ENCODE measurements at regions not wholly inside any gene's neighbourhood (a gene's known extent, or its start where the extent isn't known, plus 50 kb on each side); places are given as distances from the start of the nearest gene placed in this dataset.

GRCh38 chr6:168870982-168871381 lies 382.7 kb downstream of the THBS2 start:
- DNase-seq: no peak

GRCh38 chr6:168867247-168868102 lies 386.2 kb downstream of the THBS2 start:
- no peak overlapping the region for H3K4me3 ChIP-seq (ENCODE audit: low read length in 3 of 3)
- H3K4me1 ChIP-seq (ENCODE audit: control insufficient read depth in 2 of 3, insufficient read depth in 2 of 3, low read depth in 1 of 3, low read length in 3 of 3): no peaks in the 10 kb centered on the region
- H3K27me3 ChIP-seq (ENCODE audit: control insufficient read depth, insufficient read depth, low read length): no peaks in the 10 kb centered on the region
- H3K36me3 ChIP-seq (ENCODE audit: control insufficient read depth in 2 of 3, insufficient read depth in 3 of 3, low read length in 3 of 3): no peaks in the 10 kb centered on the region
- H3K9me3 ChIP-seq (ENCODE audit: control insufficient read depth in 2 of 3, insufficient read depth in 1 of 3, low read length in 3 of 3): no peaks in the 10 kb centered on the region
- TF ChIP-seq CTCF (IDR thresholded peaks at IDR 0.05; ENCODE audit: borderline replicate concordance, extremely low read depth, insufficient read depth): no peak
- no peak overlapping the region for H3K9ac ChIP-seq (ENCODE audit: low read length in 3 of 3)
- FAIRE-seq: no peak
- peak in 1 of 5 donors; percentile 20 for DNase-seq
- no peak overlapping the region for H3K27ac ChIP-seq (ENCODE audit: low read depth in 2 of 2, low read length in 2 of 2)
- intact Hi-C loops (cut with DNase I): no loop called here

More at GRCh38 chr6:168870982-168871381, 382.7 kb downstream of the THBS2 start:
- Histone ChIP-seq H3K9ac (ENCODE audit: low read length in 3 of 3) (no peak overlapping the region), H3K27me3 (ENCODE audit: control insufficient read depth, insufficient read depth, low read length) (no peaks in the 10 kb centered on the region), H3K4me3 (ENCODE audit: low read length in 3 of 3) (no peak overlapping the region), H3K4me1 (ENCODE audit: control insufficient read depth in 2 of 3, insufficient read depth in 2 of 3, low read depth in 1 of 3, low read length in 3 of 3) (no peaks in the 10 kb centered on the region), H3K36me3 (ENCODE audit: control insufficient read depth in 2 of 3, insufficient read depth in 3 of 3, low read length in 3 of 3) (no peaks in the 10 kb centered on the region), H3K9me3 (ENCODE audit: control insufficient read depth in 2 of 3, insufficient read depth in 1 of 3, low read length in 3 of 3) (peaks cover 0 to 2% (median 0%) of the 10 kb centered on the region in 3 donors), H3K27ac (ENCODE audit: low read depth in 2 of 2, low read length in 2 of 2) (no peak overlapping the region)
- intact Hi-C loops (cut with DNase I): no loop called here
- no peak for TF ChIP-seq CTCF (IDR thresholded peaks at IDR 0.05; ENCODE audit: borderline replicate concordance, extremely low read depth, insufficient read depth)
- no peak for FAIRE-seq

GRCh38 chr6:168866534-168866933 lies 387.1 kb downstream of the THBS2 start:
- Histone ChIP-seq H3K27me3 (ENCODE audit: control insufficient read depth, insufficient read depth, low read length) (no peaks in the 10 kb centered on the region), H3K9me3 (ENCODE audit: control insufficient read depth in 2 of 3, insufficient read depth in 1 of 3, low read length in 3 of 3) (no peaks in the 10 kb centered on the region), H3K27ac (ENCODE audit: low read depth in 2 of 2, low read length in 2 of 2) (no peak overlapping the region), H3K4me1 (ENCODE audit: control insufficient read depth in 2 of 3, insufficient read depth in 2 of 3, low read depth in 1 of 3, low read length in 3 of 3) (no peaks in the 10 kb centered on the region), H3K36me3 (ENCODE audit: control insufficient read depth in 2 of 3, insufficient read depth in 3 of 3, low read length in 3 of 3) (no peaks in the 10 kb centered on the region), H3K9ac (ENCODE audit: low read length in 3 of 3) (no peak overlapping the region), H3K4me3 (ENCODE audit: low read length in 3 of 3) (no peak overlapping the region)
- intact Hi-C loops (cut with DNase I): no loop called here
- TF ChIP-seq CTCF (IDR thresholded peaks at IDR 0.05; ENCODE audit: borderline replicate concordance, extremely low read depth, insufficient read depth): no peak
- DNase-seq (no peak), FAIRE-seq (no peak)
